GM23248 (cell line): ENCODE measurements at regions not wholly inside any gene's neighbourhood (a gene's known extent, or its start where the extent isn't known, plus 50 kb on each side); places are given as distances from the start of the nearest gene placed in this dataset.
"Not testable (repeated sequence)": the region's sequence is repeated elsewhere in the genome, so short reads cannot be mapped to it uniquely, and the experiment has no call there.

Source experiments
- DNase-seq: peaks from one replicate; pipeline ENCODE4 v3.0.0-alpha.2; 2015
- H2AFZ ChIP-seq: fragments of 200-600 bp; sonication (generic); 2 replicates; pipeline ENCODE4 v1.6.1; 2016; ENCODE audit warnings: antibody characterized with exemption
- H3F3A ChIP-seq: fragments of 200-600 bp; sonication (generic); 2 replicates; pipeline ENCODE4 v1.6.1; 2016; ENCODE audit warnings: mild to moderate bottlenecking, antibody characterized with exemption, mixed run types; ENCODE audit not compliant: insufficient read depth
- H3K27ac ChIP-seq: fragments of 200-600 bp; sonication (generic); 2 replicates; pipeline ENCODE4 v1.5.1; 2016; ENCODE audit warnings: mild to moderate bottlenecking
- H3K27me3 ChIP-seq: fragments of 200-600 bp; sonication (generic); replicated peaks from 2 replicates; pipeline ENCODE4 v1.6.1; 2016; ENCODE audit warnings: mild to moderate bottlenecking; ENCODE audit not compliant: insufficient read depth
- H3K36me3 ChIP-seq: fragments of 200-600 bp; sonication (generic); 2 replicates; pipeline ENCODE4 v1.6.1; 2016; ENCODE audit warnings: low read depth, mild to moderate bottlenecking
- H3K4me1 ChIP-seq: fragments of 200-600 bp; sonication (generic); 2 replicates; pipeline ENCODE4 v1.6.1; 2016; ENCODE audit warnings: mild to moderate bottlenecking; ENCODE audit not compliant: insufficient read depth
- H3K4me2 ChIP-seq: fragments of 200-600 bp; sonication (generic); one replicate; pipeline ENCODE4 v1.6.1; 2016; ENCODE audit warnings: mild to moderate bottlenecking; ENCODE audit not compliant: unreplicated experiment
- H3K4me3 ChIP-seq: fragments of 200-600 bp; sonication (generic); 2 replicates; pipeline ENCODE4 v1.5.1; 2016; ENCODE audit warnings: mild to moderate bottlenecking
- H3K79me2 ChIP-seq: fragments of 200-600 bp; sonication (generic); 2 replicates; pipeline ENCODE4 v1.6.1; 2016; ENCODE audit warnings: mild to moderate bottlenecking; ENCODE audit not compliant: insufficient read depth
- H3K9ac ChIP-seq: fragments of 200-600 bp; sonication (generic); 2 replicates; pipeline ENCODE4 v1.6.1; 2016; ENCODE audit warnings: mild to moderate bottlenecking
- H3K9me2 ChIP-seq: fragments of 200-600 bp; sonication (generic); 2 replicates; pipeline ENCODE4 v1.6.1; 2016; ENCODE audit warnings: mixed run types, mild to moderate bottlenecking, moderate library complexity; ENCODE audit not compliant: insufficient read depth
- H3K9me3 ChIP-seq: fragments of 200-600 bp; sonication (generic); one replicate; pipeline ENCODE4 v1.6.1; 2017; ENCODE audit warnings: low read depth
- H4K20me1 ChIP-seq: fragments of 200-600 bp; sonication (generic); 2 replicates; pipeline ENCODE4 v1.6.0; 2016; ENCODE audit not compliant: insufficient read depth
- EZH2 ChIP-seq: fragments of 200-600 bp; sonication (generic); IDR thresholded peaks from 2 replicates; pipeline ENCODE4 v1.6.1; 2018; ENCODE audit warnings: antibody characterized with exemption, mild to moderate bottlenecking; ENCODE audit not compliant: insufficient read depth, poor library complexity, severe bottlenecking
- EZH2phosphoT487 ChIP-seq: fragments of 200-600 bp; sonication (generic); IDR thresholded peaks from 2 replicates; pipeline ENCODE4 v1.6.1; 2018; ENCODE audit warnings: antibody characterized with exemption, moderate library complexity, mild to moderate bottlenecking, low read depth; ENCODE audit not compliant: insufficient read depth
- WGBS, 2 experiments: methylation state at CpG; one replicate each; pipeline ENCODE4 v1.1.6; 2015 to 2017; ENCODE audit warnings: low lambda C conversion rate in 2 of 2, low coverage in 1 of 2; ENCODE audit errors: missing lambda C conversion rate in 2 of 2; 5-methylcytosine and 5-hydroxymethylcytosine counted together
- in situ Hi-C: fragments of 300-500 bp; cut with MboI; formaldehyde crosslinking; loops from 2 replicates; pipeline ENCODE4 v1.15.0; 2020

GRCh38 chr4:18105030-18106011 lies 83.8 kb upstream of the LCORL start:
- Histone ChIP-seq H2AFZ (no peak overlapping the region), H3K9me2 (no peaks in the 10 kb centered on the region), H3K4me3 (no peak overlapping the region), H3K4me2 (no peak overlapping the region), H4K20me1 (no peaks in the 10 kb centered on the region), H3K9ac (no peak overlapping the region), H3K79me2 (no peaks in the 10 kb centered on the region), H3K27ac (no peak overlapping the region), H3F3A (no peaks in the 10 kb centered on the region), H3K27me3 (no peaks in the 10 kb centered on the region; the same call in 1 of the 2 replicates), H3K4me1 (no peaks in the 10 kb centered on the region), H3K9me3 (no peaks in the 10 kb centered on the region), H3K36me3 (no peaks in the 10 kb centered on the region)
- in situ Hi-C loops, result no loop called here
- TF ChIP-seq EZH2phosphoT487 (no peak), EZH2 (no peak)
- 12 to 18% methylated on average over 4 of the region's 4 CpGs for WGBS, 2 experiments
- no peak for DNase-seq

- H3K79me2 ChIP-seq, result no peaks in the 10 kb centered on the region
- DNase-seq, result no peak
- no peak overlapping the region for H3K27ac ChIP-seq
- H3K4me3 ChIP-seq, result no peak overlapping the region
- H2AFZ ChIP-seq, result no peak overlapping the region
- 17 to 20% methylated on average over 3 of the region's 3 CpGs for WGBS, 2 experiments
- H3K9ac ChIP-seq, result no peak overlapping the region
- no peaks in the 10 kb centered on the region for H3K36me3 ChIP-seq
- TF ChIP-seq EZH2, result no peak
- no peak for TF ChIP-seq EZH2phosphoT487
- H3F3A ChIP-seq, result no peaks in the 10 kb centered on the region
- in situ Hi-C loops, result no loop called here
- H4K20me1 ChIP-seq, result no peaks in the 10 kb centered on the region
- no peaks in the 10 kb centered on the region for H3K4me1 ChIP-seq
- H3K9me3 ChIP-seq, result no peaks in the 10 kb centered on the region
- H3K27me3 ChIP-seq, result no peaks in the 10 kb centered on the region
- no peak overlapping the region for H3K4me2 ChIP-seq
- H3K9me2 ChIP-seq, result no peaks in the 10 kb centered on the region
Observed at GRCh38 chr4:18103876-18104605, 82.5 kb upstream of the LCORL start.

DNA sequence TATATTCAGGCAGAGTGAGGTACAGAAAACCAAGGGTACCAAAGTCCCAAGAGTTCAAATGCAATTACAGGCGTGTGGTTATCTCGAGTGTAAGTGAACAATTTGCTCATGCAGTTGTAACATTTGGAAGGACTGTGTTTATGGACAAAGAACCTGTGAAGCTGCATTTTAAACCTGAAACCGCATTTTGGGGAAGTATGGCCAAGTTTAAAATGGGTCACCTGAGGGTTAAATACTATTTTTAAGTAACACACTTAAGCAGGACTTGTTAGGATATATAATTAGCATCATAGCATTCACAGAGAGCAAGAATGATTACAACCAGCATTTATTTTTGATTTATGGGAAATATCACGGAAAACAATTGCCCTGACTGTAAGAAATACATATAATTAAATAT lies 79.1 kb upstream of the LCORL start:
- 12 to 18% methylated on average over 4 of the region's 4 CpGs for WGBS, 2 experiments
- no peak overlapping the region for H3K27ac ChIP-seq
- H3K36me3 ChIP-seq, result no peaks in the 10 kb centered on the region
- no peak overlapping the region for H3K4me2 ChIP-seq
- TF ChIP-seq EZH2phosphoT487, result no peak
- no peak for TF ChIP-seq EZH2
- H4K20me1 ChIP-seq, result no peaks in the 10 kb centered on the region
- H2AFZ ChIP-seq, result no peak overlapping the region
- H3K9ac ChIP-seq, result no peak overlapping the region
- no peaks in the 10 kb centered on the region for H3K79me2 ChIP-seq
- H3K9me3 ChIP-seq, result no peaks in the 10 kb centered on the region
- no peaks in the 10 kb centered on the region for H3F3A ChIP-seq
- no peaks in the 10 kb centered on the region for H3K27me3 ChIP-seq
- no peaks in the 10 kb centered on the region for H3K9me2 ChIP-seq
- in situ Hi-C loops, result no loop called here
- H3K4me1 ChIP-seq, result no peaks in the 10 kb centered on the region
- no peak for DNase-seq
- H3K4me3 ChIP-seq, result no peak overlapping the region

GRCh38 chr4:18090447-18090846 lies 68.9 kb upstream of the LCORL start:
- H3K4me1 ChIP-seq, H4K20me1 ChIP-seq, H3K27ac ChIP-seq, H3K27me3 ChIP-seq, H3K9me2 ChIP-seq, H2AFZ ChIP-seq, H3K4me2 ChIP-seq, H3F3A ChIP-seq, in situ Hi-C loops, H3K9me3 ChIP-seq, H3K79me2 ChIP-seq, DNase-seq, H3K9ac ChIP-seq, H3K4me3 ChIP-seq, H3K36me3 ChIP-seq: not testable (repeated sequence)
- WGBS, 2 experiments, result 18 to 35% methylated on average over 5 to 6 of the region's 6 CpGs
